ENCODE measurements at regions not wholly inside any gene's neighbourhood (a gene's known extent, or its start where the extent isn't known, plus 50 kb on each side); places are given as distances from the start of the nearest gene placed in this dataset.

GRCh38 chr2:47265158-47265557 is 88.8 kb upstream of the CALM2 start:
- no peak for DNase-seq

GRCh38 chr2:47264686-47265085 is 88.4 kb upstream of the CALM2 start:
- DNase-seq: no peak

GRCh38 chr2:47264143-47264542 is 87.8 kb upstream of the CALM2 start:
- DNase-seq: no peak

GRCh38 chr2:47262657-47263056 is 86.3 kb upstream of the CALM2 start:
- DNase-seq: no peak

- no peak for DNase-seq
These were observed 84.7 kb upstream of the CALM2 start for GRCh38 chr2:47260971-47261370.

GRCh38 chr2:47259829-47260228 is 83.5 kb upstream of the CALM2 start:
- no peak for DNase-seq

GRCh38 chr2:47257946-47258348 is 81.6 kb upstream of the CALM2 start:
- DNase-seq: no peak

- no peak for DNase-seq
These were observed 80.2 kb upstream of the CALM2 start for GRCh38 chr2:47256416-47257087.

- DNase-seq: no peak
These were observed 79.5 kb upstream of the CALM2 start for GRCh38 chr2:47255794-47256193.

- DNase-seq: no peak
These were observed 78.2 kb upstream of the CALM2 start for GRCh38 chr2:47254464-47254863.

- no peak for DNase-seq
These were observed 77.1 kb upstream of the CALM2 start for GRCh38 chr2:47253447-47253846.

GRCh38 chr2:47251404-47251675 is 75.0 kb upstream of the CALM2 start:
- no peak for DNase-seq

- DNase-seq: no peak
These were observed 74.5 kb upstream of the CALM2 start for GRCh38 chr2:47250586-47251403.

GRCh38 chr2:47249931-47250330 is 73.6 kb upstream of the CALM2 start:
- no peak for DNase-seq

GRCh38 chr2:47249157-47249900 is 73.0 kb upstream of the CALM2 start:
- DNase-seq: no peak

GRCh38 chr2:47243596-47244323 is 67.4 kb upstream of the CALM2 start:
- no peak for DNase-seq

GRCh38 chr2:47241715-47242114 is 65.4 kb upstream of the CALM2 start:
- no peak for DNase-seq

GRCh38 chr2:47239119-47239969 is 63.0 kb upstream of the CALM2 start:
- no peak for DNase-seq

- no peak for DNase-seq
These were observed 62.3 kb upstream of the CALM2 start for GRCh38 chr2:47238638-47239037.

GRCh38 chr2:47237375-47238334 is 61.3 kb upstream of the CALM2 start:
- DNase-seq: no peak

Data from occipital lobe (tissue), 1 donor.